Head of caudate nucleus (tissue), 42 donors: ENCODE measurements at regions not wholly inside any gene's neighbourhood (a gene's known extent, or its start where the extent isn't known, plus 50 kb on each side); places are given as distances from the start of the nearest gene placed in this dataset.
"Not testable (repeated sequence)": the region's sequence is repeated elsewhere in the genome, so short reads cannot be mapped to it uniquely, and the experiment has no call there.

Experiments
- DNase-seq, 42 donors: peaks; one replicate each; pipeline versions ENCODE4 v3.0.0 to v3.0.0-alpha.2; 2020 to 2021; ENCODE audit warnings: mixed read lengths in 7 of 42
- intact Hi-C: fragments of 100-400 bp; cut with DNase I; formaldehyde crosslinking; loops from one replicate; pipeline ENCODE4 v1.15.0; 2022

- intact Hi-C loops, result no loop called here
- no peak for DNase-seq
These were observed 109.9 kb upstream of the CRIM1 start for GRCh38 chr2:36245651-36246050.

- intact Hi-C loops, result no loop called here
- DNase-seq, result no peak
These were observed 117.5 kb upstream of the CRIM1 start for GRCh38 chr2:36238106-36238505.

GRCh38 chr2:36235882-36236281 is 119.7 kb upstream of the CRIM1 start:
- no peak for DNase-seq
- intact Hi-C loops, result no loop called here

GRCh38 chr2:36235426-36235825 is 120.2 kb upstream of the CRIM1 start:
- DNase-seq, result no peak
- intact Hi-C loops, result no loop called here

GRCh38 chr2:36223259-36223658 is 132.3 kb upstream of the CRIM1 start:
- intact Hi-C loops, result no loop called here
- DNase-seq, result no peak

GRCh38 chr2:36222485-36222884 is 133.1 kb upstream of the CRIM1 start:
- intact Hi-C loops, result no loop called here
- DNase-seq, result no peak

- intact Hi-C loops, result no loop called here
- DNase-seq, result no peak
These were observed 140.9 kb upstream of the CRIM1 start for GRCh38 chr2:36214691-36215090.

GRCh38 chr2:36203366-36203765 is 152.2 kb upstream of the CRIM1 start:
- intact Hi-C loops, result no loop called here
- no peak for DNase-seq

- DNase-seq, result peak in 1 of 42 donors; percentile 4
- intact Hi-C loops, result no loop called here
These were observed 158.2 kb upstream of the CRIM1 start for GRCh38 chr2:36197181-36197971.

GRCh38 chr2:36193680-36194079 is 161.9 kb upstream of the CRIM1 start:
- intact Hi-C loops, result no loop called here
- DNase-seq, result peak in 38 of 42 donors; percentile 9 to 86 (median 47)

GRCh38 chr2:36192983-36193382 is 162.6 kb upstream of the CRIM1 start:
- DNase-seq, result no peak
- intact Hi-C loops, result no loop called here

- DNase-seq, result no peak
- intact Hi-C loops, result no loop called here
These were observed 165.5 kb upstream of the CRIM1 start for GRCh38 chr2:36190097-36190496.

GRCh38 chr2:36185624-36186023 is 170.0 kb upstream of the CRIM1 start:
- no peak for DNase-seq
- intact Hi-C loops, result no loop called here

GRCh38 chr2:36184848-36185247 is 170.7 kb upstream of the CRIM1 start:
- DNase-seq, result no peak
- intact Hi-C loops, result no loop called here

- intact Hi-C loops, DNase-seq: not testable (repeated sequence)
These were observed 174.6 kb upstream of the CRIM1 start for GRCh38 chr2:36180789-36181482.

GRCh38 chr2:36180293-36180692 is 175.3 kb upstream of the CRIM1 start:
- DNase-seq, result not testable (repeated sequence)

GRCh38 chr2:36179668-36180269 is 175.8 kb upstream of the CRIM1 start:
- intact Hi-C loops, DNase-seq: not testable (repeated sequence)

More at GRCh38 chr2:36180293-36180692, 175.3 kb upstream of the CRIM1 start:
- intact Hi-C loops, result not testable (repeated sequence)

- intact Hi-C loops, result no loop called here
- no peak for DNase-seq
These were observed 177.2 kb upstream of the CRIM1 start for GRCh38 chr2:36178384-36178783.

GRCh38 chr2:36177282-36177681 is 178.3 kb upstream of the CRIM1 start:
- intact Hi-C loops, result no loop called here
- no peak for DNase-seq

GRCh38 chr2:36174920-36175319 is 180.7 kb upstream of the CRIM1 start:
- DNase-seq, result no peak
- intact Hi-C loops, result no loop called here
